Mesothelial cell of epicardium (in vitro differentiated cells): ENCODE measurements at regions not wholly inside any gene's neighbourhood (a gene's known extent, or its start where the extent isn't known, plus 50 kb on each side); places are given as distances from the start of the nearest gene placed in this dataset.
"Not testable (repeated sequence)": the region's sequence is repeated elsewhere in the genome, so short reads cannot be mapped to it uniquely, and the experiment has no call there.

Source experiments
- DNase-seq, 2 experiments: peaks; one replicate each; pipeline ENCODE4 v3.0.0; 2021; ENCODE audit warnings: low spot score in 2 of 2; ENCODE audit not compliant: unreplicated experiment in 2 of 2
- H3K27ac Mint-ChIP-seq: 2 replicates; pipeline ENCODE4 v1.8.0; 2021; ENCODE audit warnings: mixed read lengths
- H3K27me3 Mint-ChIP-seq: 2 replicates; pipeline ENCODE4 v1.8.0; 2021; ENCODE audit warnings: low read depth, mixed read lengths
- H3K36me3 Mint-ChIP-seq: 2 replicates; pipeline ENCODE4 v1.8.0; 2021; ENCODE audit warnings: mixed read lengths
- H3K4me1 Mint-ChIP-seq: 2 replicates; pipeline ENCODE4 v1.8.0; 2021; ENCODE audit warnings: mixed read lengths
- H3K4me3 Mint-ChIP-seq: 2 replicates; pipeline ENCODE4 v1.8.0; 2021; ENCODE audit warnings: mild to moderate bottlenecking, moderate library complexity, mixed read lengths
- H3K9me3 Mint-ChIP-seq: 2 replicates; pipeline ENCODE4 v1.8.0; 2021; ENCODE audit warnings: mixed read lengths
- TF ChIP-seq, protein P1 (sequence below): fragments of 200-600 bp; sonication (generic); IDR thresholded peaks from one replicate; pipeline ENCODE4 v1.5.0; 2021; ENCODE audit warnings: antibody characterized with exemption; ENCODE audit not compliant: unreplicated experiment

GRCh38 chr1:218510153-218510772 lies 165.1 kb downstream of the TGFB2 start:
- Mint-ChIP-seq H3K4me3 (no peak overlapping the region), H3K9me3 (peaks cover 34% of the 10 kb centered on the region), H3K27ac (no peak overlapping the region), H3K27me3 (no peaks in the 10 kb centered on the region), H3K4me1 (peaks cover 17% of the 10 kb centered on the region), H3K36me3 (peaks cover 12% of the 10 kb centered on the region)
- no peak for DNase-seq
- TF ChIP-seq, protein P1, sequence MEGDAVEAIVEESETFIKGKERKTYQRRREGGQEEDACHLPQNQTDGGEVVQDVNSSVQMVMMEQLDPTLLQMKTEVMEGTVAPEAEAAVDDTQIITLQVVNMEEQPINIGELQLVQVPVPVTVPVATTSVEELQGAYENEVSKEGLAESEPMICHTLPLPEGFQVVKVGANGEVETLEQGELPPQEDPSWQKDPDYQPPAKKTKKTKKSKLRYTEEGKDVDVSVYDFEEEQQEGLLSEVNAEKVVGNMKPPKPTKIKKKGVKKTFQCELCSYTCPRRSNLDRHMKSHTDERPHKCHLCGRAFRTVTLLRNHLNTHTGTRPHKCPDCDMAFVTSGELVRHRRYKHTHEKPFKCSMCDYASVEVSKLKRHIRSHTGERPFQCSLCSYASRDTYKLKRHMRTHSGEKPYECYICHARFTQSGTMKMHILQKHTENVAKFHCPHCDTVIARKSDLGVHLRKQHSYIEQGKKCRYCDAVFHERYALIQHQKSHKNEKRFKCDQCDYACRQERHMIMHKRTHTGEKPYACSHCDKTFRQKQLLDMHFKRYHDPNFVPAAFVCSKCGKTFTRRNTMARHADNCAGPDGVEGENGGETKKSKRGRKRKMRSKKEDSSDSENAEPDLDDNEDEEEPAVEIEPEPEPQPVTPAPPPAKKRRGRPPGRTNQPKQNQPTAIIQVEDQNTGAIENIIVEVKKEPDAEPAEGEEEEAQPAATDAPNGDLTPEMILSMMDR: no peak

DNA sequence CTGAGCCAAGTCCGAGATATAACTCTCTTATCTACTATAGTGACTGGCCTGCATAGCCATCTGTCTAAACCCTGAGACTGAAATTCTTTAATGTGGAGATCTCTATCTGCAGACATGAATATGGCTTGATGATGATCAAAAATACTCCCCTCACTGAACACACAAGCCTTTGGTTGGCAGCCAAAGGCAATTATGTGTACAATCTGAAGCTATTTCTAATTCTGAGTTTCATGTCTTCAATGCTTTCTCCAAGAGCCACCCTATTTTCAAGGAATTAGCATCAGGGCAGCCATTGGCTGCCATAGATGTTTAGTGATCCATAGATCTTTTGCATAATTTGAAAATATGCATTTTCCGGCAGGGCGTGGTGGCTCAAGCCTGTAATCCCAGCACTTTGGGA lies 168.2 kb downstream of the TGFB2 start:
- H3K27me3 Mint-ChIP-seq: no peaks in the 10 kb centered on the region
- H3K4me1 Mint-ChIP-seq: peaks cover 37% of the 10 kb centered on the region
- H3K27ac Mint-ChIP-seq: peak overlapping the region; percentile 45
- TF ChIP-seq, protein P1: no peak
- DNase-seq: no peak
- H3K36me3 Mint-ChIP-seq: no peaks in the 10 kb centered on the region
- H3K9me3 Mint-ChIP-seq: peaks cover 12% of the 10 kb centered on the region
- H3K4me3 Mint-ChIP-seq: no peak overlapping the region

GRCh38 chr1:218514689-218515088 lies 169.6 kb downstream of the TGFB2 start:
- Mint-ChIP-seq H3K4me3 (no peak overlapping the region), H3K9me3 (peaks cover 3% of the 10 kb centered on the region), H3K27ac (no peak overlapping the region), H3K36me3 (no peaks in the 10 kb centered on the region), H3K4me1 (peaks cover 47% of the 10 kb centered on the region), H3K27me3 (no peaks in the 10 kb centered on the region)
- TF ChIP-seq, protein P1: no peak
- no peak for DNase-seq

- no peak for DNase-seq
- H3K27ac Mint-ChIP-seq: peak overlapping the region; percentile 71
- H3K27me3 Mint-ChIP-seq: no peaks in the 10 kb centered on the region
- no peaks in the 10 kb centered on the region for H3K36me3 Mint-ChIP-seq
- H3K4me3 Mint-ChIP-seq: no peak overlapping the region
- TF ChIP-seq, protein P1: no peak
- peaks cover 3% of the 10 kb centered on the region for H3K9me3 Mint-ChIP-seq
- peaks cover 53% of the 10 kb centered on the region for H3K4me1 Mint-ChIP-seq
Observed at GRCh38 chr1:218516526-218516925, 171.4 kb downstream of the TGFB2 start.

DNA sequence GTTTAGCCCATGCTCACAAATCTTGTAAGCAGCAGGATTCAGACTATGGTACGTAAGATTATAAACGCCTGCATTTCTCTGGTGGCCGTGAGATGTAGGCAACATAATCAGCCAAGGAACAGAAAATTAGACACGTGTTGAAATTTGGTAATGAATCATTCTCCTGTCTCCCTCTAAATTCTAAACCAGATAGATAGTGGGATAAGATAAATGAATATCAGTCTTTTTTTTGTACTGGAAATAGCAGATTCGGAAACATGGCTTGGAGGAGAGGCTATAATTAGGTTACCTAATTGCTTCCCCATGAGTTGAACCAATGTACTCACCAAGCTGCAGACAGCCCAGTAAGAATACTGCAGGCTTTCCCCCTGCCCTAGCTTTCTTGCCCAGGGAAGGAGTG lies 172.3 kb downstream of the TGFB2 start:
- peak overlapping the region; percentile 32 for H3K27ac Mint-ChIP-seq
- H3K4me1 Mint-ChIP-seq: peaks cover 53% of the 10 kb centered on the region
- H3K36me3 Mint-ChIP-seq: no peaks in the 10 kb centered on the region
- TF ChIP-seq, protein P1: no peak
- no peak for DNase-seq
- H3K27me3 Mint-ChIP-seq: no peaks in the 10 kb centered on the region
- no peak overlapping the region for H3K4me3 Mint-ChIP-seq
- peaks cover 3% of the 10 kb centered on the region for H3K9me3 Mint-ChIP-seq

DNA sequence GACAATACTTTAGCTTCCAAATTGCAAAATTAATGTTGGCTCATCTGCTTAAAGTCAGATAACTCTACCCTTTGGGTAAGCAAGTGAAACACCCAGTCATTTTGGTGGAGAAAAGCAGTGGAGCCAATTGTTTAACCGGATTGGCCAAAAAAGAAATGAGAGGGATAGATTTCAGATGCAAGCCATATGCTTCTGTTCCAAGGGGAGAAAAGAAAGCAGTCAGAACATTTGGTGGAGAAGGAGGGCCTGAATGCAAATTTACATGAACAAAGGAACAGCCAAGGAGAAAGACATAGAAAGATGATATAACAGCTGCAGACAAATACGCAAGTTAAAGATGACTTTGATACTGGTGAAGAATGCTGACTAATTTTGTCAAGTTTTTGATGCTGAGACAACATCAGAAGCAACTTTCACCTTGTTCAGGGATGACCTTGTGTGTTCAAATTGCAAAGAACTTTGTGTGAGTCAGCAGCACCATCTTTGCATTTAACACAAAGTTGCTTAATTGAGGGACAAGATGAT lies 173.1 kb downstream of the TGFB2 start:
- DNase-seq: no peak
- TF ChIP-seq, protein P1: no peak
- Mint-ChIP-seq H3K9me3 (no peaks in the 10 kb centered on the region), H3K36me3 (no peaks in the 10 kb centered on the region), H3K4me1 (peaks cover 48% of the 10 kb centered on the region), H3K27me3 (no peaks in the 10 kb centered on the region), H3K4me3 (no peak overlapping the region), H3K27ac (no peak overlapping the region)

GRCh38 chr1:218520646-218521045 lies 175.5 kb downstream of the TGFB2 start:
- DNase-seq, H3K9me3 Mint-ChIP-seq, H3K27me3 Mint-ChIP-seq, H3K4me3 Mint-ChIP-seq, H3K36me3 Mint-ChIP-seq, H3K27ac Mint-ChIP-seq: not testable (repeated sequence)
- H3K4me1 Mint-ChIP-seq: peaks cover 49% of the 10 kb centered on the region
